ENCODE measurements at regions not wholly inside any gene's neighbourhood (a gene's known extent, or its start where the extent isn't known, plus 50 kb on each side); places are given as distances from the start of the nearest gene placed in this dataset.

DNA sequence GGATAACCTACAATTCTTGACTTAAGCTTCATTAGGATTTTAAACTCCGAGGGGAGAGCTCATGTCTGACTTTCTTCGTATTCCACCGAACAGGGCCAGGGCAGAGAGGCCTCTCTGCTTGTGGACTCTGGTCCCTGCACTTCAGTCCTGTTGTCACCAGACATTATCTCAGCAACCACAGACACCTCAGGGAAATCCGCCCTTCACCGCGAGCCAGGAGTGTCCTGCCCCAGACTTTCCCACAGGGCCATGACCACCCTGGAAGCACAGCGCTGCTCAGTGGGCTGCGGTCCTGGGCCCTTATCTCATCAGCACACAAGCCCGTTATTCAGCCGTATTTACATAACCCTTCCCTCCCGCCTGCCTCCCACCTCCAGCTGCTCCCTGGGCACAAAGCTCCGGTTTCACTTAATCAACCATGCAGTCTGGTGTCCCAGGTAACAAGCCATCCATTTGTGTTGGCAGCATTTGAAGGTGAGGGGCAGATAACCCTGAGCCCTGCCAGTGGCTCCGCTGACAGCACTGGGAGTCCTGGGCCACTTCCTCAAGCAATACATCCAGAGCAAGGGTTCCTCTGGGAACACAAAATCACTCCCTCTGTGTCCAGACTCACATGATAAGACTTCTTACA is 122.8 kb upstream of the RAB4A start (continued):
- TF ChIP-seq ZSCAN21 (CRISPR knock-in tag; IDR thresholded peaks at IDR 0.05; ENCODE audit: borderline replicate concordance) (peak; percentile 78; the same call in 1 of the 2 replicates), MAFG (CRISPR knock-in tag; IDR thresholded peaks at IDR 0.05) (no peak), NCOA1 (CRISPR knock-in tag; IDR thresholded peaks at IDR 0.05) (0 out of 2 replicates have a peak, but pooled peaks have one; percentile 62), CBX1 (IDR thresholded peaks at IDR 0.05; ENCODE audit: low read depth) (peak; percentile 83), NFKB2 (CRISPR knock-in tag; IDR thresholded peaks at IDR 0.05; ENCODE audit: borderline replicate concordance) (peak; percentile 66; the same call in 1 of the 2 replicates), SYNCRIP (IDR thresholded peaks at IDR 0.05; ENCODE audit: insufficient read depth, low read depth, low read length) (no peak), MLLT10 (CRISPR knock-in tag; IDR thresholded peaks at IDR 0.05) (no peak), ZSCAN12 (CRISPR knock-in tag; IDR thresholded peaks at IDR 0.05) (no peak), ZNF790 (CRISPR knock-in tag; IDR thresholded peaks at IDR 0.05; ENCODE audit: borderline replicate concordance) (no peak), ZNF556 (CRISPR knock-in tag; IDR thresholded peaks at IDR 0.05; ENCODE audit: borderline replicate concordance) (peak; percentile 61), ESRRA (CRISPR knock-in tag; IDR thresholded peaks at IDR 0.05; ENCODE audit: low read depth) (peak; percentile 88), ZNF678 (CRISPR knock-in tag; IDR thresholded peaks at IDR 0.05) (no peak), BCL6 (CRISPR knock-in tag; IDR thresholded peaks at IDR 0.05) (peak; percentile 87), TSC22D2 (CRISPR knock-in tag; IDR thresholded peaks at IDR 0.05; ENCODE audit: borderline replicate concordance) (peak; percentile 25; the same call in 1 of the 2 replicates), ZFP1 (CRISPR knock-in tag; IDR thresholded peaks at IDR 0.05) (peak; percentile 76; the same call in 1 of the 2 replicates), POLR2AphosphoS5 (IDR thresholded peaks at IDR 0.05; ENCODE audit: low read depth, low read length) (0 out of 2 replicates have a peak, but pooled peaks have one; percentile 41), IKZF1 (IDR thresholded peaks at IDR 0.05) (no peak)
- TF ChIP-seq, protein P1, sequence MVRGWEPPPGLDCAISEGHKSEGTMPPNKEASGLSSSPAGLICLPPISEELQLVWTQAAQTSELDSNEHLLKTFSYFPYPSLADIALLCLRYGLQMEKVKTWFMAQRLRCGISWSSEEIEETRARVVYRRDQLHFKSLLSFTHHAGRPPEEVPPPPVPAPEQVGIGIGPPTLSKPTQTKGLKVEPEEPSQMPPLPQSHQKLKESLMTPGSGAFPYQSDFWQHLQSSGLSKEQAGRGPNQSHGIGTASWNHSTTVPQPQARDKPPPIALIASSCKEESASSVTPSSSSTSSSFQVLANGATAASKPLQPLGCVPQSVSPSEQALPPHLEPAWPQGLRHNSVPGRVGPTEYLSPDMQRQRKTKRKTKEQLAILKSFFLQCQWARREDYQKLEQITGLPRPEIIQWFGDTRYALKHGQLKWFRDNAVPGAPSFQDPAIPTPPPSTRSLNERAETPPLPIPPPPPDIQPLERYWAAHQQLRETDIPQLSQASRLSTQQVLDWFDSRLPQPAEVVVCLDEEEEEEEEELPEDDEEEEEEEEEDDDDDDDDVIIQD (CRISPR knock-in tag; IDR thresholded peaks at IDR 0.05; ENCODE audit: low read depth), result no peak; the same call in 1 of the 2 replicates
- TF ChIP-seq, protein P2, sequence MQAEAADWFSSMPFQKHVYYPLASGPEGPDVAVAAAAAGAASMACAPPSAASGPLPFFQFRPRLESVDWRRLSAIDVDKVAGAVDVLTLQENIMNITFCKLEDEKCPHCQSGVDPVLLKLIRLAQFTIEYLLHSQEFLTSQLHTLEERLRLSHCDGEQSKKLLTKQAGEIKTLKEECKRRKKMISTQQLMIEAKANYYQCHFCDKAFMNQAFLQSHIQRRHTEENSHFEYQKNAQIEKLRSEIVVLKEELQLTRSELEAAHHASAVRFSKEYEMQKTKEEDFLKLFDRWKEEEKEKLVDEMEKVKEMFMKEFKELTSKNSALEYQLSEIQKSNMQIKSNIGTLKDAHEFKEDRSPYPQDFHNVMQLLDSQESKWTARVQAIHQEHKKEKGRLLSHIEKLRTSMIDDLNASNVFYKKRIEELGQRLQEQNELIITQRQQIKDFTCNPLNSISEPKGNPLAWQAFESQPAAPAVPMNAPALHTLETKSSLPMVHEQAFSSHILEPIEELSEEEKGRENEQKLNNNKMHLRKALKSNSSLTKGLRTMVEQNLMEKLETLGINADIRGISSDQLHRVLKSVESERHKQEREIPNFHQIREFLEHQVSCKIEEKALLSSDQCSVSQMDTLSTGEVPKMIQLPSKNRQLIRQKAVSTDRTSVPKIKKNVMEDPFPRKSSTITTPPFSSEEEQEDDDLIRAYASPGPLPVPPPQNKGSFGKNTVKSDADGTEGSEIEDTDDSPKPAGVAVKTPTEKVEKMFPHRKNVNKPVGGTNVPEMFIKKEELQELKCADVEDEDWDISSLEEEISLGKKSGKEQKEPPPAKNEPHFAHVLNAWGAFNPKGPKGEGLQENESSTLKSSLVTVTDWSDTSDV (CRISPR knock-in tag; IDR thresholded peaks at IDR 0.05), result no peak
- TF ChIP-seq, protein P3, sequence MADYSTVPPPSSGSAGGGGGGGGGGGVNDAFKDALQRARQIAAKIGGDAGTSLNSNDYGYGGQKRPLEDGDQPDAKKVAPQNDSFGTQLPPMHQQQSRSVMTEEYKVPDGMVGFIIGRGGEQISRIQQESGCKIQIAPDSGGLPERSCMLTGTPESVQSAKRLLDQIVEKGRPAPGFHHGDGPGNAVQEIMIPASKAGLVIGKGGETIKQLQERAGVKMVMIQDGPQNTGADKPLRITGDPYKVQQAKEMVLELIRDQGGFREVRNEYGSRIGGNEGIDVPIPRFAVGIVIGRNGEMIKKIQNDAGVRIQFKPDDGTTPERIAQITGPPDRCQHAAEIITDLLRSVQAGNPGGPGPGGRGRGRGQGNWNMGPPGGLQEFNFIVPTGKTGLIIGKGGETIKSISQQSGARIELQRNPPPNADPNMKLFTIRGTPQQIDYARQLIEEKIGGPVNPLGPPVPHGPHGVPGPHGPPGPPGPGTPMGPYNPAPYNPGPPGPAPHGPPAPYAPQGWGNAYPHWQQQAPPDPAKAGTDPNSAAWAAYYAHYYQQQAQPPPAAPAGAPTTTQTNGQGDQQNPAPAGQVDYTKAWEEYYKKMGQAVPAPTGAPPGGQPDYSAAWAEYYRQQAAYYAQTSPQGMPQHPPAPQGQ (CRISPR knock-in tag; IDR thresholded peaks at IDR 0.05; ENCODE audit: borderline replicate concordance), result no peak

Data from HepG2 (cell line).